ENCODE measurements at regions not wholly inside any gene's neighbourhood (a gene's known extent, or its start where the extent isn't known, plus 50 kb on each side); places are given as distances from the start of the nearest gene placed in this dataset.

DNA sequence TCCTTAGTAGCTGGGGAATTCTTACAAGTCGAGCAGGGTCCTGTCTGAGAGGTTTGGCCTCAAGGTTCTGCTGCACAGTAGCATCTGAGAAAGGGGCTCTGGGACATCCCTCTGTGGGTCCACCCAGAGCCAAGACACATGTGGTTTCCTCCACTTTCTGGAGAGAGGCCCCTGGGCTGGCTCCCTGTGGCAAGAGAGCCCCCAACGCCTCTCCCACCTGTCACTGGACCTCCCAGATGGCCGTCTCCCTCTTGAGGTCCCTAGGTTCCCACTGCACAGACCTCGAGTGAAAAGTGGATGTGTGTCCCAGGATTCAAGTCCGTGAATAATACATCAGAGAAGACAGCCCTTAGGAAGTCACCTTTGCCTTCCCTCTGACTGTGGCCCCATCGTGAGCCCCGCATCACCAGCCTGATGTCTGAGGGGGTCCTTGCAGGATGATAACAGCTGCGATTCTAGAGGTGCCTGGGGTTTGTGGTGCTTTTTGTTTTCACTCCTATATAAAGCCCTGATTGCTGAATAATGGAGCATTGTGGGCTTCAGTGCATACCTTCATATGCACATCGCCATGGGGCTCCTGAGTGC, 319.0 kb downstream of the GLRX3 start:
- DNase-seq (ENCODE audit: low read depth in 2 of 3, low spot score in 2 of 3) = no peak

DNA sequence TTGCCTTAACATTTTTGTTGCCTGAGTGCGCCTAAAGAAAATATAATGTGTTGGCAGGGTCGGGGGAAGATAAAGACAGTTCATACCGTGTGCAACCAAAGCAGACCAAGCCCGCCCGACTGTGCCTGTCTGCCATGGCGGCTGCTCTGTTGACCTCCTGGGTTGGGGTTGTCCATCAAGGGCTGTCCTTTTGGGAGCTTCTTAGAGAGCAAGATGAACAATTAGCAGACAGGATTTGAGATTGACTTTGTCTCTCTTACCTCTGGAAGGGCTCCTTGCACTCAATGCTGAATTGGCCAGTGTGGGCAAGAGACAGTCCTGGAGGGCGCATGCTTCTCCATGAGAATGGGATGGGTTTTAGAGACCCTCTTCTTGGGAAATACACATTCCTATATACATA, 319.6 kb downstream of the GLRX3 start:
- no peak for DNase-seq (ENCODE audit: low read depth in 2 of 3, low spot score in 2 of 3)

DNA sequence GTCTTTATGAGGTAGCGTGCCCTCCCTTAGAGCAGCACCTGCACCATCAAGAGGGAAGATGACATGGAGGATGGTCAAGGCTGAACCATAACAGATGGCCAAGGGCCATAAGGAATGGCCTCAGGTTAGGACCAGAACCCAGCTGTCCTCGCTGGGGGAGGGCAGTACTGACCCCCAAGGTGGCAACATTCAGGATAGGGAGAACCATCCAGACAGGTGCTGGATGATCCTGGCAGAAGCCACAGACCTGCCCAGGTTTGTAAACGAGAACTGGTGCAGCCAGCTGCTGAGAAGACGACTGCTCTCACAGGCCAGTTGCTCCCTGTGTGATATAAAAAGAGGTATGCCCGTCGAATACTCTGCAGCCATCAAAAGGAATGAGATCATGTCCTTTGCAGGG, 320.4 kb downstream of the GLRX3 start:
- no peak for DNase-seq (ENCODE audit: low read depth in 2 of 3, low spot score in 2 of 3)

DNA sequence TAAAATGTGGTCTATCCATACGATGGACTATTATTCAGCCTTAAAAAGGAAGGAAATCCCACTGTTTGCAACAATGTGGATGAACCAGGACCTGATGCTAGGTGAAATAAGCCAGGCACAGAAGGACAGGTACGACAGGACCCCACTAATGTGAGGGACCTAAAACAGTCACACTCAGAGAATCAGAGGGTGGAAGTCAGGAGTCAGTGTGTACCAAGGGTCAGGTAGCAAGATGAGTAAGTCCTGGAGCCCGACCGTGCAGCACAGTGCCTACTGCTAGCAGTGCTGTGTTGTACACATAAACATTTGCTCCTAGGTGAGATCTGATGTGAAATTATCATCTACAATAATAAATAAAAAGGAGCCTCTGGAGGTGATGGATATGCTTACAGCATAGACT, 322.3 kb downstream of the GLRX3 start:
- DNase-seq (ENCODE audit: low read depth in 2 of 3, low spot score in 2 of 3) = no peak

DNA sequence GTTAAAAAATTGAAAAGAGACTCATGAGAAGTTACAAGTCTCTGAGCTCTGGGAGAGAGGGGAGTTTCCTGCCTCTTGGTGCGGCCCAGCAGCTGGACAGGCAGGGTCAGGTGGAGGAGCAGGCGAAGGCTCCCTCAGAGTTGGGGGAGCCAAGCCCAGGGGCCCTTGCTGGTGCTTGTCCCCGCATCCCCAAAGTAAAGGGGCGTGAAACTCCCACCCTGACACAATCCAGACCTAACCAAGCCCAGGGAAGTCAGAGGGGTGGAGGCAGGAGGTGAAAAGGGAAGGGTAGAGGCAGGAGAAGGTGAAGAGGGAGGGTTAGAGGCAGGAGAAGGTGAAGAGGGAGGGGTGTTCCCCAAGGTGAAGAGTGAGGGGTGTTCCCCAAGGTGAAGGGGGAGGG, 322.8 kb downstream of the GLRX3 start:
- DNase-seq (ENCODE audit: low read depth in 2 of 3, low spot score in 2 of 3) = no peak

DNA sequence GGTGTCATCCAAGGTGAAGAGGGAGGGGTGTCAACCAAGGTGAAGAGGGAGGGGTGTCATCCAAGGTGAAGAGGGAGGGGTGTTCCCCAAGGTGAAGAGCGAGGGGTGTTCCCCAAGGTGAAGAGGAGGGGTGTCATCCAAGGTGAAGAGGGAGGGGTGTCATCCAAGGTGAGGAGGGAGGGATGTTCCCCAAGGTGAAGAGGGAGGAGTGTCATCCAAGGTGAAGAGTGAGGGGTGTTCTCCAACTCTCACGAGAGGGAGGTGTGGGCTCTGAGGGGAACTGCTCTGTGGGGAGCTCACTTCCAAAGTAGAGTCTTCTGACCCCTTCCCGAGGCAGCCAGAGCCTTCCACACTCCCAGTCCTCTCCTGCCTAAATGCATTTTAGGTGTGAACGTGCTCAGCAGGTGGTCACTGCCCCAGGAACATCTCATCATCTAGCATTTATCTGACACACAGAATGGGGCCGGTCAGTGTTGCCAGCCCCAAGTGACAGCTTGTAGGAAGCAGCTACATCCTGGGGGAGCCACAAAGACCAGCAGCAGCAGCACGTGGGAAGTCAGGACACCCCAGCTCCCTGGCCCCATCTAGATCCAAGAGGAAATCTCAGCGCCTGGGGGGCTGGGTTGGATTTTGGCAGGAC, 323.8 kb downstream of the GLRX3 start:
- no peak for DNase-seq (ENCODE audit: low read depth in 2 of 3, low spot score in 2 of 3)

DNA sequence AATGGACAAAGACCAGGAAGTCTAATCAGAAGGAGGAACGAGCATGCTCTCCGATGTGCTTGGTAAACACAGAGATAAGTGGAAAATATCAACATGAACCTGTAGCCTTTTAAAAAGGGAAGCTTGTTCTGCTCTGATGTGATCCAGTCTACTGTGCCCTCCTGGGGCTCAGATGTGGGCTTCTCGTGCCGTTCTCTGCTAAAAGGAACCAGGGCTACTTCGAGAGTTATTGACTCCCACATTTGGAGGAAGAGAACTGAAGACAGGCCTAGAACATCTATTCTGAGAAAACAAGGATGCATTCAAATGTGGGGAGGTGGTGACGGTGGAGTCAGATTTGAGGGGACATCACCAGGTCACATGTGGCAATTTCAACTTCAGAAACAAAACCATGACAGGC, 325.4 kb downstream of the GLRX3 start:
- DNase-seq (ENCODE audit: low read depth in 2 of 3, low spot score in 2 of 3) = no peak

DNA sequence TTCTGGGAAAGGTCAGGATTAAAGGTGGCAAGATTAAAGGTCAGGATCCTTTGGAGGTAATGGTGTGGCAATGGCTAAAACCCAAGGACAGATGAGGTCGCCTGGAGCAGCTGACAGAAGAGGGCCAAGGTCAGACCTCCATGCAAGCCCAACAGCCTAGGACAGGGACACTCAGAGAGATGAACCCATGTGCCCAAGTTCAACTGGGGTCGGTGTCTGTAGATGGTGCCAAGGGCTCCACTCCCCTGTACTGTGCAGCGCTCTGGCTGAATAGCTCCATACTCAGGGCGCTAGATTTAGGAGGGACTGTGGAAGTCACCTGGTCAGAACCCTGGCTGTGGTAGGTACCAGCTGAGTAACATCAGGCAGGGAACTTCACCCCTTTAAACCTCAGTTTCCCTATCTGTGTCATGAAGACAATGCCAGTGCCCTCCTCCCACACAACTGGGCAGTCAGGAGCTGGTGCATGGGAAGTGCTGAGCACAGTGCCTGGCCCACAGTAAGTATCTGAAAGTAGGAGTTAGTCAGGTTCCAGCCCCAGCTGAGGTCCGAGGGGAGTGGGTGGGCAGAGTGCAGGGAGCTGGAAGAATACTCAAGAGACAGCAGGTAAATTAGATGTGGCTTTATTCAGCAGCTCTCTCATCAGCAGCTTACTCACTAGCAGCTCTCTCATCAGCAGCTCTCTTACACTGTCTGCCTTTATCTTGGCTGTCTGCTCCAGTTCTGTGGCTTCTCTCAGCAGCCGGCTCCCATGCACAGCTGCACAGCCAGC, 327.1 kb downstream of the GLRX3 start:
- DNase-seq (ENCODE audit: low read depth in 2 of 3, low spot score in 2 of 3) = no peak

DNA sequence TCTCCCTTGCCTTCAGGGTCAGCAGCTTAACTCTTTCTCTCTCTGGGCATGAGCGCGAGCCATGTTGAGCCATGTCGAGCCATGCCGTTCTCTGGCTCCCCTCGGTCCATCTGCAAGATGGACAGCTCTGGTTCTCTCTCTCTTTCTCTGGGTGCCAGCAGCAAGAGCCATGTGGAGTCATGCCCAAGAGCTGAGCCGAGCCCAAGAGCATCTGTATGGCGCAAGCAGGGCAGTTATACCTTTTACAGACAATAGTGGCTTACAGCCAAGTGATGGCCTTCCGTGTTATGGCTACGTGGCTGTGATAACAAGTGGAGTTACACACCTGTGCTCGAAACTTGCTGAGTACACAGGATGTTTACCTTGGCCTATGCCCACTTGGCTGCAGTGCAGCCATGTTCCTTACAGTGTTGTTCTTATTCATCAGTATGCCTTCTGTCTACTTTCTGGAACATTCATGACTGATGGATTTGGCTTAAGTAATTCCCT, 327.7 kb downstream of the GLRX3 start:
- DNase-seq (ENCODE audit: low read depth in 2 of 3, low spot score in 2 of 3) = no peak

DNA sequence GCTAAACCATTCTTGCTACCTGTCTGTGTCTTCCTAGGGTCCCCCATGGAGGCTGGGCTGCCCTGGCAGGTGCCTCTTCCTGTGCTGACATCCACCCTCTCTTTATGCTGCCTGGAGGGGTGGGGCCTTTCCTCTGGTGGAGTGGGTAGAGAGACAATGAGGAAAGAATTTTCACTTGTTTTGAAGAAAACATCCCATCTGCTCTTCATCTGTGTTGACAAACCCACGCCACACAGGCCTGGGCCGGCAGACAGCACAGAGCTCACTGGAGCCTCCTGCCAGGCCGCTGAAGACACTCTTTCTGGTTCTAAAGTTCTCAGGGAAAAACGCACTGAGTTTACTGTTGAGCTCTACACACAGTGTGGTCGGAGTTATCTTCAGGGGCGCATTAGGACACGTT, 328.2 kb downstream of the GLRX3 start:
- no peak for DNase-seq (ENCODE audit: low read depth in 2 of 3, low spot score in 2 of 3)

DNA sequence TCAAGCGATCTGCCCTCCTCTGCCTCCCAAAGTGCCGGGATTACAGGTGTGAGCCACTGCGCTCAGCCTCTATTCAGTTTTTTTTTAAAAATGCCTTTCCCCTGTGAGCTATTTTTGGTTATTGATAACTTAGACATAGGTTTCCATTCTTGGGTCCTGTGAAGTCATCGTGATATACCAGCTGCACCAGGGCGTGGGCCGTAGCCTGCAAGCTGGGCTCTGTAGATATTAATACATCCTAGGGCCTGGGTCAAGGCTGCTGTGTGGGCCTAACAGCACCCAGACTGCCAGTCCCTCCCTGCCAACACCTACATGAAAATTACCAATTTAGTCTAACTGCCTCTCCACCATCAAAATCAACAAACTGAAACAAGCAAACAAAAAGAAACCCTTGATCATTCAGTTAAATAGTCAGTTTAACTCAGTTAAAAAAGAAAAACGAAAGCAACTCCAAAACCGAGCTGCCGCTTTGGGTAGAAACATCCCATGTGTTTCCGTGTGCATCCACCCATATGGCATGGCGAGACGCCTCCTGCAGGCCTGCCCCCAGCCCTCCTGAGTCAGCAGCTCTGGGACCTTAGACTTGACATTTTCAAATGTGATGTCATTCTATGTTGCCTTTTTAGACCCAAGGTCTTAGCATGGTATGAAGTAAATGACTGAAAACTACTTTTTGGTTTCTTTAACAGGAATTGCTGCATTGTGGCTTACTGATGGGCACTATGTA, 330.2 kb downstream of the GLRX3 start:
- DNase-seq (ENCODE audit: low read depth in 2 of 3, low spot score in 2 of 3) = no peak

DNA sequence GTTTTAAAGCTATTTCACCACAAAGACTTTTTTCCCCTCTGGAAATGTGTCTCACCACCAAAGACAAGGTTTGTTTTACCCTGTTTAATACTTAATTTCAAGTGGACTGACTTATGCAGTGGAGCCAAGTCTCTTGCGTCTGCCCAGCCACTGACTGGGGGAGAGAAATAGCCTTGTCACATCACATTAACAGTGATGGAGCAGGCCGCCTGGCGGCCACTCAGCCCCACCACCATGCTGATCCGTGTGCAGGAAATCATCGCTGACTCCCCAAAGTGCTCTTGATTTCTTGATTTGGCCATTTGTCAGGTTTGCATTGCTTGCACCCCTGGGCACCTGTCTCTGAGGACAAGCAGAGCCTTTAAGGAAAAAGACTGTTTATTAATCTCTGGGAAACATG, 334.1 kb downstream of the GLRX3 start:
- no peak for DNase-seq (ENCODE audit: low read depth in 2 of 3, low spot score in 2 of 3)

DNA sequence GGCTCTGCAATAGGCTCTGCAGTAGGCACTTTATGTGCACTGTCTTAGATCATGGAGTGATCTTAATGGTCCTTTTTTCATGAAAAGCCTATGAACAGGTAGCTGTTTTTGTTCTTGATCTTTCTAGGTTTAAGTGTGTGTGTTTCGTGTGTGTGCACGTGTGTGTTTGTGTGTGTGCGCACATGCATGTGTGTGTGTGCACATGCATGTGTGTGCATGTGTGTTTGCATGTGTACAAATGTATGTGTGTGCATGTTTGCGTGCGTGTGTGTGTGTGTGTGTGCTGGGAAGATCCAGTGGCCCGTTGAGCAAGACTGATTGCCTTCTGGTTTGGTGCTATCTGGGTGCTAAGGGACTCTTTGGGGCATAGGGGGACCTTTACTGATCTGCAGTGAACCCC, 334.8 kb downstream of the GLRX3 start:
- no peak for DNase-seq (ENCODE audit: low read depth in 2 of 3, low spot score in 2 of 3)

DNA sequence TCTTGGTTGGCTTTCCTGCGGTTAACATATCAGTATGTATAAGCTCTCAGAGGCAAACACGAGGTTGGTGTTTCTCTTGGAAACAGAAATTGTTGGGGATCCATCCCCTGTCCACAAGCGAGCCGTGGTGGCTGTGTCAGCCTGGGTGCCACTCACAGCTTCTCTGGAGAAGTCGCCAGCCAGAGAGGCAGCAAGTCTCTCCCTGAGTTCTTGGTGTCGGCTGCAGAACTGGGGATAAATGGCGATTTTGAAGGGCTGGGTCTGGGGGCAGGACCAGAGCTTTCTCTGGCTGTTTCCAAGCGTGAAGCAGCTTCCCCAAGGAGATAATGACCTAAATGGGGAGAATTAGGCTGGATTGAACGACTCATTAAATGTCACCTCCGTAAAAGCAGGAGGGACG, 335.3 kb downstream of the GLRX3 start:
- no peak for DNase-seq (ENCODE audit: low read depth in 2 of 3, low spot score in 2 of 3)

DNA sequence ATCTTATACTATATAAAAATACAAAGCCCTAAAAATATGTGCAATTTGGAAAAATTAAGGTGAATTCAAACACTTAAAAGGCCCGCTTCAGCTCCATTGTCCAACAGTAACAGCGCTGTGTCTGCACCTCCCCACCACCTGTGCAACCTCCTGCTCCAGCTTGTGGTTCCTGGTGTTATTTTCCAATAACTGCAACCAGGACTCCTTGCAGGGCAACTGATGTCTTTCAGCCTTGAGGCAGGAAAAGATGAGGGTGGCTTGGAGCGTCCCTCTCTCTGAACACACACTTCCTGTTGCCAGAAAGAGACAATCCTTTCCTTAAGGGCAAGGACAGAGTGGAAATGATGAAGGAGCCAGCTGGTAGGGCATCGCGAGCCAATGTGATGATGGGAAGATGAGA, 336.0 kb downstream of the GLRX3 start:
- DNase-seq (ENCODE audit: low read depth in 2 of 3, low spot score in 2 of 3) = no peak

DNA sequence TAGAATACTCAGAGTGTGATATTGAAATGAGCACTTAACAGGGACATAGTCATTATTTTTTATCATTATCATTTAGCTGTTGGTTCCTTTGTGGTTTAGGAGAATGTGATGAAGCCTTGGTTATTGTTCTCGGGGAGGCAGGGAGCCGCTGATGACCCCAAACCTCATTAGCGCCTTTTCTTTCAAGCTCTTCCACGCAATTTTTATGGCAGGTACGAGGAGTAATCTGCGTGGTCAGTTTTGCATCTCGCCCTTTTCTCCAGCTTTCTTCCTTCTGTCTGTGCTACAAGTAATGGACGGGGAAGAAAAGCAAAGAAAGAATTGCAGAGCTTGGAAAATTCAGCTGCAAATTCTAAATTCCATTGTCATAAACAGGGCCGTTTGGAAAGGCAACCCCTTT, 338.4 kb downstream of the GLRX3 start:
- DNase-seq (ENCODE audit: low read depth in 2 of 3, low spot score in 2 of 3) = no peak

DNA sequence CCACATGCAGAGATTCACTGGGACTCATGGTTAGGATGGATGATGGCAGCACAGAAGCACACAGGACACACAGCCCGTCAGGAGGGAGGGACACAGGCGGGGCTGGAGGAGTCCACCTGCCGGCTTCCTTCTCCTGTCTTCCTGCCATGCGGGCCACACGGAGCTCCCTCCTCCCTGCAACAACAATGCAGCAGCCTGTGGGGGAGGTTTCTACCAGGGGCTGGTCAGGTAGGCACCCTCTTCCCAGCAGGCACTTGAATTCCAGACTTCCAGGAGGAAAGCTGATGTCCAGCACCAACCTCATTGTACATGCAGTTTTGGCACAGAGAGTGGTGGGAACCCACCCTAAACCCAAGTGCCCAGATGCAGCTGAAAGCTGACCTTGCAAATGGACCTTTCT, 341.2 kb downstream of the GLRX3 start:
- no peak for DNase-seq (ENCODE audit: low read depth in 2 of 3, low spot score in 2 of 3)

DNA sequence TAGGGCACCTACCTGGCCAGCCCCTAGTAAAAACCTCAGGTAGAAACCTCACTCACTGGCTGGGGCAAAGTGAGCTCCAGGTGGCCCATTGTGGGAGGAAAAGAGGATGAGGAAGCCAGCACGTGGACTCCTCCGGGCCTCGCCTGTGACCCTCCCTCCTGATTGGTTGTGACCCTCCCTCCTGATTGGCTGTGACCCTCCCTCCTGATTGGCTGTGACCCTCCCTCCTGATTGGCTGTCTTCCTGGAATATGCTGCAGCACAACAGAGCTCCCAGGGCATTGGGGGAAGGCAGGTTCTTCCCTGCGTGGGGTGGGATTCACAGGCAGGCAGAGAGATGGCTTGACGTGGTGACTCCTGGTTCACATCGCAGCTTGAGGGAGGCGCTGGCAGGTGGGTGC, 343.0 kb downstream of the GLRX3 start:
- DNase-seq (ENCODE audit: low read depth in 2 of 3, low spot score in 2 of 3) = no peak

DNA sequence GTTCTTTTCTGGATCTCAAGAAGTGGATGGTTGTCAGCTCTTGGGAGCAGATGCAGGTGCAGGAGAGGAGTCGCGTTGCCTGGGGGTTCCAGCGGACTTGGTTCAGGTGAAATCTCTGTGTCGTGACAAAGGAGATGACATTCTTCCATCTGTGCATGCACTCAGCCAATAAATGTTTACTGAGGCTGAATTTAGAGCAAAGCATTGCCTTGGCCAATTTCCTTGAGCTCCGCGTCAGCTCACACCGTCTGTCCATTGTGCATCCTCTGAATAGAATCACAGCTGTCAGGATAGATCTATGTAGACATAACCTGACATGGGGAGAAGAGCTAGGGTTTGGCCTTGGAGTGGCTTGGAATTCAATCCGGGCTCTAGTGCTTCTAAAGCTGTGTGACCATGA, 343.7 kb downstream of the GLRX3 start:
- DNase-seq (ENCODE audit: low read depth in 2 of 3, low spot score in 2 of 3) = no peak

DNA sequence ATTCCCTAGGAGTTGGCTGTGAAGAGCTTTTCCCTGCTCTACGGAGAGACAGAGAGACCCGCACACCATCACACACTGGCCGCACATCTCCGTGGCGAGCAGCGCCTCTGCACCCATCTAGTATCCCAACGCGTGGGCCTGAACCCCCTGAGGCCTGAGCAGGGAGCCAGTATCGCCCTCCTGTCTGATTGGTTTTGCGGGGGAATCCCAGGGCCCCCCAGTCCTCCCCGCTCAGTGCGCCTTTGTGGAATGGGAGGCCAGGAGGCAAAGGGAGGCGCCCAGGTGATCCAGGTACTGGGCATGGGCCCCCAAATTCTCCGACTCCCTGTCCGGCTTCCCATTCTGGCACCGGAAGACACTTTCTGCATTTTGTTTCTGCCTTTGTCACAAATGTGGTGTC, 344.3 kb downstream of the GLRX3 start:
- DNase-seq (ENCODE audit: low read depth in 2 of 3, low spot score in 2 of 3) = no peak

DNA sequence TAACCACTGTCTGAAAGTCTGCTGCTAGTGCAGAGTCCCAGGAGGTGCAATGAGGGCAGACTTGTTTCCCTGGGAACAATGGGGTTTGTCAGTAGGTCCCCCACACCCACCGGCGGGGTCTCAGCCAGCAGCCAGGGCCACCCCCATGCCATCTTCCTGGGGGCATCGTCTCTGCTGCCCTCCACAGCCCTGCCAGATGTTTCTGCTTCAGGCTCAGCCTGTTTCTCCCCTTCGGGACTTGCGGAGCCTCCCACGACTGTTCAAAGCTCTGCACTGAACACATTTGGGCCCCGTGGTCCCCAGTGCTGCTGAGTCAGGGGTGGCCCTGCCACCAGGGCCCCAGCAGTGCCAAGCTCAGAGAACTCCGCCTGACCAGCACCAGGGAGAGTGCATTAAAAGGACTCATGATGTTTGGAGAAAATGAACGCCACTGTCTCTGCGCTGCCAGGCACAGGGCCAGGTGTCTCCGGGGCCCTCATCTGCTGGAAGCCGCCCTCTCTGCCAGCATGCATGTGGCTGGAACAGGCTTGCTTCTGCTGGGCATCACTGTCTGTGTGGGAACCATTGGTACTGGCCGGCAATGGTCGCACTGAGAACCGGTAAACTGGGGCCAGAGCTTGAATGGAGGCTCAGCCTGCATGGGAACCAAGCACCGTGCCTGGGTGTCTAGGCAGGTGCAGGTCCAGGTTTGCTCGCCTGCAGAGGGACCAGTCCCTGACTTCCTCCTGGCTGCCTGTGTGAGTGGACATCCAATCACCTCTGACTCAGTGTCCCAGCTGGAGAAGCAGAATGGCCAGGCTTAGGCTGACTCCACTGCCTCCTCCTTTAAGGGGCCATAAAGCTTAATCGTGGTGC, 345.1 kb downstream of the GLRX3 start:
- DNase-seq (ENCODE audit: low read depth in 2 of 3, low spot score in 2 of 3) = no peak

All from hematopoietic multipotent progenitor cell (in vitro differentiated cells).